DOHH2 (cell line): ENCODE measurements at regions not wholly inside any gene's neighbourhood (a gene's known extent, or its start where the extent isn't known, plus 50 kb on each side); places are given as distances from the start of the nearest gene placed in this dataset.

Experiments used
- H3F3A ChIP-seq: fragments of 200-600 bp; sonication (generic), shearing (Covaris generic); 2 replicates; pipeline ENCODE4 v1.6.0; 2016; ENCODE audit warnings: antibody characterized with exemption, mild to moderate bottlenecking; ENCODE audit not compliant: control insufficient read depth, insufficient read depth
- H3K27ac ChIP-seq: fragments of 200-600 bp; sonication (generic); 2 replicates; pipeline ENCODE4 v1.5.1; 2014; ENCODE audit warnings: low read depth, mild to moderate bottlenecking, low read length, moderate library complexity
- H3K27me3 ChIP-seq: fragments of 200-600 bp; sonication (generic); 2 replicates; pipeline ENCODE4 v1.6.1; 2014; ENCODE audit warnings: mild to moderate bottlenecking, low read length, mixed read lengths; ENCODE audit not compliant: control insufficient read depth
- H3K36me3 ChIP-seq: fragments of 200-600 bp; sonication (generic); 2 replicates; pipeline ENCODE4 v1.6.1; 2014; ENCODE audit warnings: mild to moderate bottlenecking, low read length, moderate library complexity, mixed read lengths; ENCODE audit not compliant: control insufficient read depth
- H3K4me1 ChIP-seq: fragments of 200-600 bp; sonication (generic); 2 replicates; pipeline ENCODE4 v1.6.1; 2014; ENCODE audit warnings: mild to moderate bottlenecking, low read length, mixed read lengths; ENCODE audit not compliant: control insufficient read depth
- H3K4me2 ChIP-seq: fragments of 200-600 bp; sonication (generic); 2 replicates; pipeline ENCODE4 v1.6.0; 2014; ENCODE audit warnings: mild to moderate bottlenecking, low read length, moderate library complexity
- H3K4me3 ChIP-seq: fragments of 200-600 bp; sonication (generic); 2 replicates; pipeline ENCODE4 v1.5.1; 2014; ENCODE audit warnings: mild to moderate bottlenecking, low read length, mixed read lengths
- H3K79me2 ChIP-seq: fragments of 200-600 bp; sonication (generic); 2 replicates; pipeline ENCODE4 v1.6.1; 2014; ENCODE audit warnings: mild to moderate bottlenecking, low read length, mixed read lengths; ENCODE audit not compliant: control insufficient read depth
- H3K9me2 ChIP-seq: fragments of 200-600 bp; sonication (generic); replicated peaks from 2 replicates; pipeline ENCODE4 v1.6.1; 2014; ENCODE audit warnings: mild to moderate bottlenecking, low read length, mixed read lengths; ENCODE audit not compliant: control insufficient read depth
- H3K9me3 ChIP-seq: fragments of 200-600 bp; sonication (generic); 2 replicates; pipeline ENCODE4 v1.6.1; 2014; ENCODE audit warnings: antibody characterized with exemption, low read length, mixed read lengths; ENCODE audit not compliant: control insufficient read depth, insufficient read depth
- H4K20me1 ChIP-seq: fragments of 200-600 bp; sonication (generic); 2 replicates; pipeline ENCODE4 v1.6.0; 2014; ENCODE audit warnings: low read depth, mild to moderate bottlenecking, antibody characterized with exemption, low read length, moderate library complexity; ENCODE audit not compliant: control insufficient read depth, insufficient read depth
- CTCF ChIP-seq: fragments of 200-600 bp; sonication (generic); IDR thresholded peaks from one replicate; pipeline ENCODE4 v1.5.1; 2014; ENCODE audit warnings: antibody characterized with exemption, mild to moderate bottlenecking, low read depth, low read length; ENCODE audit not compliant: poor library complexity, severe bottlenecking
- EZH2phosphoT487 ChIP-seq: fragments of 200-600 bp; sonication (generic); IDR thresholded peaks from 2 replicates; pipeline ENCODE4 v1.6.1; 2017; ENCODE audit warnings: borderline replicate concordance, mild to moderate bottlenecking, antibody characterized with exemption, low read length, moderate library complexity, mixed read lengths

DNA sequence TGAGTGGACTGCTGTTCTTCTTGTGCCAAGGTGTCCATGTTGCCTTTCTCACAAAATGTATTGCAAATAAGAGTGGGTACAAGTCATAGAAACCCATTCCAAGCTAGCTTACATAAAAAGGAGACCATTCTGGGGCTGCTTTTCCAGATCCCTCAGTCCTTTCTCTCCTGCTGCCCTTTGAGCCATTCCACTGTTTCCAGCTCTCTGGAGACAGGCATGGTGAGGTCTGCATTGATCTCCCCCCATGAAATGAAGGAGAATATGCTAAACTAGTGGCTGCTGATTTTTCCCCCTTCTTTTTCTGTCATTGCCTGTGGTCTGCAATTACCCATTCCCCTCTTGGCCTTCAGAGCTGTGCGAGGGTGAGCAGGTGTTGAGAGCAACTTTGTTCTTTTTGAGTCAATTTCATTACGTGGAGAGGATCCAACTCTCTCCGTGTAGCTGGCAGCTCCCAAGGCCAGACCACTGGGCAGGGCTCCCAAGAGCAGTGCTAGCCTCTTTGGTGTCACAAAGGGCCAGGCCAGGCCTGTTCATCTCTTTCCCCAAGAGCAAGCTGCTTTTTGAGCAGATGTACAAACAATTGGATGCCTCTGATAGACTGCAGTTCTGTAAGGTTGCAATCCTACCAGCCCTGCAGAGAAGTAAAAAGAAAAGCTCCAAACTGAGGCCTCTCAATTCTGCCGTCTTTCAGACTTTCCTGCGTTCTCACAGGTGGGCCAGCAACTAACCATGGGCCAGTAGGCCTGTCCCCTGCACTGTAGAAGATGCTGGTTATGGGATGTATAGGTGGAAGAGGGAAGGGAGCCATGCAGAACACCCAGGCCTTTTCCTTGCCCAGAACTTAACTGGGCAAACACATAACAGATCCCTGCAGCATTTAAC lies 96.1 kb upstream of the ARMC2 start:
- H3K27ac ChIP-seq: no peak overlapping the region
- no peaks in the 10 kb centered on the region for H3K79me2 ChIP-seq
- no peaks in the 10 kb centered on the region for H3K9me2 ChIP-seq
- no peaks in the 10 kb centered on the region for H3F3A ChIP-seq
- H3K27me3 ChIP-seq: peaks cover 26% of the 10 kb centered on the region
- no peak for TF ChIP-seq CTCF
- TF ChIP-seq EZH2phosphoT487: no peak
- H3K4me1 ChIP-seq: no peaks in the 10 kb centered on the region
- H4K20me1 ChIP-seq: no peaks in the 10 kb centered on the region
- H3K36me3 ChIP-seq: no peaks in the 10 kb centered on the region
- no peaks in the 10 kb centered on the region for H3K9me3 ChIP-seq
- no peak overlapping the region for H3K4me2 ChIP-seq
- no peak overlapping the region for H3K4me3 ChIP-seq

DNA sequence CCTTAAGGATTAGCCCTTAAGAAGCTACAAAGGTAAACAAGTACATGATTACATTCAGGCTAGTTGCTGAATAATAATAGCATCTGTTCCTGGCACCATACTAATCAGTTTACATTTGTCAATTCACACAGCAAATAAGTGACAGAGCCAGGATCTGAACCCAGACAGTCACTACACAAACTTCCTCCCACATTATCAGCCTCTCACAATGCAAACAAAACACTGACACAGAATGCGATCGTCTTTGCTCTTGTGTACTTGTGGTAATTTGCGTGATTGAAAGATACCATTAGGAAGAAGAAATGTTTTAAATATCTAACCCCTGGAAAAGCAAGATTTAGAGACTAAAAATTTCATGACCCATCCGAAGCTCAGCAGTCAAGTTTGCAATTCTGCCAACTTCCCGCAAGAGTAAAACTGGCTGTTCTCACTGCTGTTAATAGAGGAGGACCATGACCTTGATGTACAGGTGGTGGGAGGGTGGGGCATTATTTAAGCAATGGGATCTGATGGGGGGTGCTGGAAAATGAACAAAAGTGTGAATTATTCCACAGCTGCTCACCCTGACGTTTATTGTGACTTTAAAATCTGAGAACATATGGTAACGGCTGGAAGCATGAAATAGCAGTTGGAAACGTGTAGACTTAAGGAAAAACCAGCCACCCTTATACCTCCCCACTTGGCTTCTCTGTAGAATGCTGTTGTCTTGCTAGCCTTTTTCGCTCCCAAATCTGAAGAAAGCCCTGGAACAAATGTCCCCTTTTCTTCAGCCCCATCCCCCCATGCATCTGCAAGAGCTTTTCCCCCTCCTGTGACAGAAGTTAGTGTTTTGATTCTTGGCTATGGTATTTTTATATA lies 95.3 kb upstream of the ARMC2 start:
- TF ChIP-seq EZH2phosphoT487: no peak
- TF ChIP-seq CTCF: no peak
- no peak overlapping the region for H3K4me2 ChIP-seq
- no peak overlapping the region for H3K27ac ChIP-seq

DNA sequence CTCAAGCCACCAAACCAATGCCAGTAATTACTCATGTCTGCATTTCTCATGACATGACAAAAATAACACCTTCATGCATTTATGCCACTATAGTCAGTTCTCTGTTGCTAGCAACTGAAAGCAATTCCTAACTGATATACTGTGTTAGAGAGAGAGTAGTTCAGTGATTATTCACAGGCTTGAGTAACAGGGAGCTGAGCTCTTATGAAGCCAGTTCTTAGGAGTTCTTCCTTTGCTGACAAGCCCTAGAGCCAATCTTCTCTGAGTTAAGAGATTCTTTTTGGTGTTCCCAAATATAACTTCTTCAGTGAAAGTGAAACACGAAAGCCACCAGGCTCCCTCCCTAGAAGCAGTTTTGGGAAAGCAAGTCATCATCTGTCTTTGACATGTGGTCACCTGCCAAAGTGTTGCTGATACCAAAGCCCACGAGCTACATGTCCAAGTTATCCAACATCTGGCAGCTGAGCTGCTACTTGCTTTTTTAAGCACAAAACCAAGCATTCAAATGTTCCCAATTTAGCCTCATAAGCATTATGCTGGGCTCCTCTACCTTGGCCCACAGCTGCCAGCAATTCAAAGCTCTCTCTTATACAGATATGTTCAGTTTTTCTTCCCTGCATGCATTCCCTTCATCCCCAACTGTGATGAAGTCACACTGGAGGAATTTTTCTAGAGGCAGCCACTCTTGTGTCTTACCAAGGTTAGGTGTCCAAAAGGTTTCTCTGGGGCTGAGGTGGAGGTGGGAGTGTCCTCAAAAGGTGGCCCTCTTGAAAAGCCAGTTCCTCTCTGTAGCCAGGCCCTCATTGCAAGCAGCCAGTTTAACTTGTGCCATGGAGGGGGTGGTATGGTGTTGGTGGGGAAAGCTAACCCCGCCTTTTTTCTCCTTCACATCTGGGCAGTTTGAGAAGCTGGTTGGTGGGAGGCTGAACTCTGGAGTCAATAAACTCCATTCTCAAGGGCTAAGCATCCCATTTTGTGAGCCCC lies 92.7 kb upstream of the ARMC2 start:
- no peaks in the 10 kb centered on the region for H3K4me1 ChIP-seq
- no peak overlapping the region for H3K4me2 ChIP-seq
- H3K9me3 ChIP-seq: no peaks in the 10 kb centered on the region
- H3K27ac ChIP-seq: no peak overlapping the region
- no peak for TF ChIP-seq EZH2phosphoT487
- no peak for TF ChIP-seq CTCF
- H3K4me3 ChIP-seq: no peak overlapping the region
- peaks cover 15% of the 10 kb centered on the region for H3K27me3 ChIP-seq
- no peaks in the 10 kb centered on the region for H4K20me1 ChIP-seq
- H3K79me2 ChIP-seq: no peaks in the 10 kb centered on the region
- H3F3A ChIP-seq: no peaks in the 10 kb centered on the region
- no peaks in the 10 kb centered on the region for H3K9me2 ChIP-seq
- H3K36me3 ChIP-seq: no peaks in the 10 kb centered on the region

More for the DNA sequence above, 95.3 kb upstream of the ARMC2 start:
- Histone ChIP-seq H3F3A (no peaks in the 10 kb centered on the region), H4K20me1 (no peaks in the 10 kb centered on the region), H3K27me3 (peaks cover 24% of the 10 kb centered on the region), H3K4me1 (no peaks in the 10 kb centered on the region), H3K79me2 (no peaks in the 10 kb centered on the region), H3K4me3 (no peak overlapping the region), H3K36me3 (no peaks in the 10 kb centered on the region), H3K9me3 (no peaks in the 10 kb centered on the region), H3K9me2 (no peaks in the 10 kb centered on the region)
